DOHH2 (cell line): ENCODE measurements at regions not wholly inside any gene's neighbourhood (a gene's known extent, or its start where the extent isn't known, plus 50 kb on each side); places are given as distances from the start of the nearest gene placed in this dataset.

ENCODE experiments used
- EZH2phosphoT487 ChIP-seq: fragments of 200-600 bp; sonication (generic); IDR thresholded peaks from 2 replicates; pipeline ENCODE4 v1.6.1; 2017; ENCODE audit warnings: borderline replicate concordance, mild to moderate bottlenecking, antibody characterized with exemption, low read length, moderate library complexity, mixed read lengths
- TF ChIP-seq, protein P1 (sequence below): fragments of 200-600 bp; sonication (generic); IDR thresholded peaks from one replicate; pipeline ENCODE4 v1.5.1; 2014; ENCODE audit warnings: antibody characterized with exemption, mild to moderate bottlenecking, low read depth, low read length; ENCODE audit not compliant: poor library complexity, severe bottlenecking

DNA sequence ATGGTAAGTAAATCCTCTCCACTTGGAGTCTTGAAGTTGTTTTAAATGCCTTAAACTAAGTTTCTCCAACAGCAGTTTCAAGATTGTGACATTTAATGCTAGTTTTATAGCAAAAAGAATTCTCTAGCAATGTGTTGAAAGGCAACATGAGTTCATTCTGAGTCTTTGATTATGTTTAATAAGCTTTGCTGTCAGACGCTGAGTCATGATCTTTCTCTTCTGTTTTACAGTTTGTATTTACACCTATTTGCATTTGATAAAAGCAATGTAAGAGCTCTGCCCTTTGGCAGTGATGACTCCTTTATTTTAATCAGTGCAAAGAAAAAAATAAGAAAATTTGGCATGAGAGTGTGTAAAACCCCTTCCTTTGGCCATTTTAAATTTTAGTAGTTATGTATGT lies 497.7 kb downstream of the STK39 start:
- TF ChIP-seq, protein P1, sequence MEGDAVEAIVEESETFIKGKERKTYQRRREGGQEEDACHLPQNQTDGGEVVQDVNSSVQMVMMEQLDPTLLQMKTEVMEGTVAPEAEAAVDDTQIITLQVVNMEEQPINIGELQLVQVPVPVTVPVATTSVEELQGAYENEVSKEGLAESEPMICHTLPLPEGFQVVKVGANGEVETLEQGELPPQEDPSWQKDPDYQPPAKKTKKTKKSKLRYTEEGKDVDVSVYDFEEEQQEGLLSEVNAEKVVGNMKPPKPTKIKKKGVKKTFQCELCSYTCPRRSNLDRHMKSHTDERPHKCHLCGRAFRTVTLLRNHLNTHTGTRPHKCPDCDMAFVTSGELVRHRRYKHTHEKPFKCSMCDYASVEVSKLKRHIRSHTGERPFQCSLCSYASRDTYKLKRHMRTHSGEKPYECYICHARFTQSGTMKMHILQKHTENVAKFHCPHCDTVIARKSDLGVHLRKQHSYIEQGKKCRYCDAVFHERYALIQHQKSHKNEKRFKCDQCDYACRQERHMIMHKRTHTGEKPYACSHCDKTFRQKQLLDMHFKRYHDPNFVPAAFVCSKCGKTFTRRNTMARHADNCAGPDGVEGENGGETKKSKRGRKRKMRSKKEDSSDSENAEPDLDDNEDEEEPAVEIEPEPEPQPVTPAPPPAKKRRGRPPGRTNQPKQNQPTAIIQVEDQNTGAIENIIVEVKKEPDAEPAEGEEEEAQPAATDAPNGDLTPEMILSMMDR = no peak
- TF ChIP-seq EZH2phosphoT487 = no peak
